HEK293 (cell line): ENCODE measurements at regions not wholly inside any gene's neighbourhood (a gene's known extent, or its start where the extent isn't known, plus 50 kb on each side); places are given as distances from the start of the nearest gene placed in this dataset.

Experiments
- GFI1B ChIP-seq: fragments of 450-650 bp; formaldehyde crosslinking; IDR thresholded peaks from 2 replicates; pipeline ENCODE4 v1.5.1; 2016; ENCODE audit warnings: missing biosample characterization, missing genetic modification characterization
- IKZF3 ChIP-seq: fragments of 450-650 bp; IDR thresholded peaks from 2 replicates; pipeline ENCODE4 v1.5.0; 2018; ENCODE audit warnings: missing biosample characterization, mild to moderate bottlenecking, missing genetic modification characterization, moderate library complexity
- KLF9 ChIP-seq: fragments of 450-650 bp; formaldehyde crosslinking; IDR thresholded peaks from 2 replicates; pipeline ENCODE4 v1.5.1; 2016; ENCODE audit warnings: missing biosample characterization, missing genetic modification characterization, low read depth
- MYNN ChIP-seq: fragments of 450-650 bp; formaldehyde crosslinking; IDR thresholded peaks from 2 replicates; pipeline ENCODE4 v1.5.1; 2016; ENCODE audit warnings: missing biosample characterization, missing genetic modification characterization, borderline replicate concordance
- TCF7L2 ChIP-seq: IDR thresholded peaks from 2 replicates; pipeline ENCODE4 v1.6.1; 2011; ENCODE audit warnings: low read depth, mild to moderate bottlenecking, inconsistent platforms, low read length, moderate library complexity, borderline replicate concordance
- WT1 ChIP-seq: fragments of 450-650 bp; formaldehyde crosslinking; IDR thresholded peaks from 2 replicates; pipeline ENCODE4 v1.5.1; 2016; ENCODE audit warnings: missing biosample characterization, missing genetic modification characterization
- YY1 ChIP-seq: fragments of 450-650 bp; formaldehyde crosslinking; IDR thresholded peaks from 2 replicates; pipeline ENCODE4 v1.5.1; 2018; ENCODE audit warnings: missing biosample characterization, missing genetic modification characterization
- ZFP41 ChIP-seq: fragments of 450-650 bp; formaldehyde crosslinking; IDR thresholded peaks from 2 replicates; pipeline ENCODE4 v1.5.1; 2016; ENCODE audit warnings: missing biosample characterization, missing genetic modification characterization, borderline replicate concordance
- ZNF2 ChIP-seq: fragments of 450-650 bp; formaldehyde crosslinking; IDR thresholded peaks from 2 replicates; pipeline ENCODE4 v1.5.1; 2016; ENCODE audit warnings: missing biosample characterization, missing genetic modification characterization
- ZNF223 ChIP-seq: fragments of 450-650 bp; formaldehyde crosslinking; IDR thresholded peaks from 2 replicates; pipeline ENCODE4 v1.5.1; 2016; ENCODE audit warnings: missing biosample characterization, missing genetic modification characterization
- ZNF549 ChIP-seq: fragments of 450-650 bp; IDR thresholded peaks from 2 replicates; pipeline ENCODE4 v1.5.1; 2018; ENCODE audit warnings: missing biosample characterization, missing genetic modification characterization, mild to moderate bottlenecking, inconsistent platforms, moderate library complexity
- TF ChIP-seq, protein P1 (sequence below): fragments of 450-650 bp; formaldehyde crosslinking; IDR thresholded peaks from 2 replicates; pipeline ENCODE4 v1.5.1; 2016; ENCODE audit warnings: missing biosample characterization, missing genetic modification characterization
- TF ChIP-seq, protein P2 (sequence below): fragments of 450-650 bp; formaldehyde crosslinking; IDR thresholded peaks from 2 replicates; pipeline ENCODE4 v1.5.1; 2016; ENCODE audit warnings: missing biosample characterization, missing genetic modification characterization

DNA sequence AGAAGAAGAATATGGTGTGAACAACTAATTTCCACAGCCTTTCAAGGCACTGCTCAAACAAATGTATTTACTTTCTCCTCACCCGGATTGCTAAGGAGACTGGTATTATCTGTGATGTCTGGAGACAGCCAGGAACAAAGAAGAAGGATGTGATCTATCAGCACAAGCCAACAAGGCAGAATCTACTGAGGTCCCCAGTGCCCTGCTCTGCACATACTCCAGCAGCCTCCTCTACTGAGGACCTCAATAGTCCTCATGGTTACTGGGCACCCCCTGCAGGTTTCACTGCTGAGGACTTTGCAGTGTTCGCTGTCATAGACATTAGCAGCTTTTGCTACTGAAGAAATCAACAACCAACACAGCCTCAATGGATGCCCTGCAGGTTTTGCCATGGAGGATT, 930.1 kb downstream of the ADGRL3 start:
- no peak for TF ChIP-seq KLF9 (tag by site-specific recombination)
- TF ChIP-seq, protein P1, sequence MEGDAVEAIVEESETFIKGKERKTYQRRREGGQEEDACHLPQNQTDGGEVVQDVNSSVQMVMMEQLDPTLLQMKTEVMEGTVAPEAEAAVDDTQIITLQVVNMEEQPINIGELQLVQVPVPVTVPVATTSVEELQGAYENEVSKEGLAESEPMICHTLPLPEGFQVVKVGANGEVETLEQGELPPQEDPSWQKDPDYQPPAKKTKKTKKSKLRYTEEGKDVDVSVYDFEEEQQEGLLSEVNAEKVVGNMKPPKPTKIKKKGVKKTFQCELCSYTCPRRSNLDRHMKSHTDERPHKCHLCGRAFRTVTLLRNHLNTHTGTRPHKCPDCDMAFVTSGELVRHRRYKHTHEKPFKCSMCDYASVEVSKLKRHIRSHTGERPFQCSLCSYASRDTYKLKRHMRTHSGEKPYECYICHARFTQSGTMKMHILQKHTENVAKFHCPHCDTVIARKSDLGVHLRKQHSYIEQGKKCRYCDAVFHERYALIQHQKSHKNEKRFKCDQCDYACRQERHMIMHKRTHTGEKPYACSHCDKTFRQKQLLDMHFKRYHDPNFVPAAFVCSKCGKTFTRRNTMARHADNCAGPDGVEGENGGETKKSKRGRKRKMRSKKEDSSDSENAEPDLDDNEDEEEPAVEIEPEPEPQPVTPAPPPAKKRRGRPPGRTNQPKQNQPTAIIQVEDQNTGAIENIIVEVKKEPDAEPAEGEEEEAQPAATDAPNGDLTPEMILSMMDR, result no peak
- TF ChIP-seq, protein P2, sequence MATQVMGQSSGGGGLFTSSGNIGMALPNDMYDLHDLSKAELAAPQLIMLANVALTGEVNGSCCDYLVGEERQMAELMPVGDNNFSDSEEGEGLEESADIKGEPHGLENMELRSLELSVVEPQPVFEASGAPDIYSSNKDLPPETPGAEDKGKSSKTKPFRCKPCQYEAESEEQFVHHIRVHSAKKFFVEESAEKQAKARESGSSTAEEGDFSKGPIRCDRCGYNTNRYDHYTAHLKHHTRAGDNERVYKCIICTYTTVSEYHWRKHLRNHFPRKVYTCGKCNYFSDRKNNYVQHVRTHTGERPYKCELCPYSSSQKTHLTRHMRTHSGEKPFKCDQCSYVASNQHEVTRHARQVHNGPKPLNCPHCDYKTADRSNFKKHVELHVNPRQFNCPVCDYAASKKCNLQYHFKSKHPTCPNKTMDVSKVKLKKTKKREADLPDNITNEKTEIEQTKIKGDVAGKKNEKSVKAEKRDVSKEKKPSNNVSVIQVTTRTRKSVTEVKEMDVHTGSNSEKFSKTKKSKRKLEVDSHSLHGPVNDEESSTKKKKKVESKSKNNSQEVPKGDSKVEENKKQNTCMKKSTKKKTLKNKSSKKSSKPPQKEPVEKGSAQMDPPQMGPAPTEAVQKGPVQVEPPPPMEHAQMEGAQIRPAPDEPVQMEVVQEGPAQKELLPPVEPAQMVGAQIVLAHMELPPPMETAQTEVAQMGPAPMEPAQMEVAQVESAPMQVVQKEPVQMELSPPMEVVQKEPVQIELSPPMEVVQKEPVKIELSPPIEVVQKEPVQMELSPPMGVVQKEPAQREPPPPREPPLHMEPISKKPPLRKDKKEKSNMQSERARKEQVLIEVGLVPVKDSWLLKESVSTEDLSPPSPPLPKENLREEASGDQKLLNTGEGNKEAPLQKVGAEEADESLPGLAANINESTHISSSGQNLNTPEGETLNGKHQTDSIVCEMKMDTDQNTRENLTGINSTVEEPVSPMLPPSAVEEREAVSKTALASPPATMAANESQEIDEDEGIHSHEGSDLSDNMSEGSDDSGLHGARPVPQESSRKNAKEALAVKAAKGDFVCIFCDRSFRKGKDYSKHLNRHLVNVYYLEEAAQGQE (tag by site-specific recombination), result no peak
- no peak for TF ChIP-seq ZNF549
- TF ChIP-seq GFI1B (tag by site-specific recombination), result no peak
- TF ChIP-seq ZFP41 (tag by site-specific recombination), result no peak
- TF ChIP-seq WT1 (tag by site-specific recombination), result no peak
- no peak for TF ChIP-seq MYNN (tag by site-specific recombination)
- TF ChIP-seq TCF7L2, result no peak
- TF ChIP-seq ZNF2 (tag by site-specific recombination), result no peak
- TF ChIP-seq YY1, result no peak
- no peak for TF ChIP-seq ZNF223 (tag by site-specific recombination)
- TF ChIP-seq IKZF3 (tag by site-specific recombination), result no peak
